Caco-2 (cell line): ENCODE measurements at regions not wholly inside any gene's neighbourhood (a gene's known extent, or its start where the extent isn't known, plus 50 kb on each side); places are given as distances from the start of the nearest gene placed in this dataset.

ENCODE experiments used
- BruUV-seq: library from RNA; stranded (reverse); fragments of 400-500 nt; replicated peaks from 2 replicates; lab custom pipeline; 2021; lab: Mats Ljungman, UMichigan
- CTCF ChIA-PET: fragments of 300-600 bp; sonication (Branson Sonifier 250); formaldehyde crosslinking; loops from one replicate; lab custom pipeline; 2022; ENCODE audit warnings: antibody characterized with exemption; lab: Charles Lee
- POLR2A ChIA-PET: fragments of 300-600 bp; sonication (Branson Sonifier 250); formaldehyde crosslinking; loops from one replicate; lab custom pipeline; 2022; ENCODE audit warnings: antibody characterized with exemption; lab: Charles Lee
- DNase-seq, 2 experiments: peaks; one replicate each; pipeline versions ENCODE4 v3.0.0 to v3.0.0-alpha.2; 2020 to 2022
- H3K27me3 ChIP-seq: replicated peaks from 2 replicates; pipeline ENCODE4 v1.6.0; 2011; ENCODE audit warnings: low read length; ENCODE audit not compliant: control insufficient read depth, insufficient read depth
- H3K36me3 ChIP-seq: 2 replicates; pipeline ENCODE4 v1.5.1; 2011; ENCODE audit warnings: low read length; ENCODE audit not compliant: control insufficient read depth, insufficient read depth
- H3K4me1 ChIP-seq: fragments of 250-450 bp; sonication (Bioruptor Pico); 2 replicates; pipeline ENCODE4 v1.5.1; 2020; ENCODE audit warnings: mild to moderate bottlenecking
- H3K4me3 ChIP-seq: 2 replicates; pipeline ENCODE4 v1.5.1; 2011; ENCODE audit warnings: low read depth, mild to moderate bottlenecking, control low read depth, low read length
- H3K9me3 ChIP-seq: fragments of 250-450 bp; sonication (Bioruptor Pico); 2 replicates; pipeline ENCODE4 v1.5.1; 2020; ENCODE audit warnings: mild to moderate bottlenecking, moderate library complexity
- H3K27ac Mint-ChIP-seq: one replicate; pipeline ENCODE4 v1.8.0; 2022; ENCODE audit warnings: mixed read lengths; ENCODE audit not compliant: unreplicated experiment
- H3K27me3 Mint-ChIP-seq: one replicate; pipeline ENCODE4 v1.8.0; 2022; ENCODE audit warnings: mixed read lengths; ENCODE audit not compliant: insufficient read depth, unreplicated experiment
- H3K36me3 Mint-ChIP-seq: one replicate; pipeline ENCODE4 v1.8.0; 2022; ENCODE audit warnings: mild to moderate bottlenecking, mixed read lengths; ENCODE audit not compliant: insufficient read depth, unreplicated experiment
- H3K4me1 Mint-ChIP-seq: one replicate; pipeline ENCODE4 v1.8.0; 2022; ENCODE audit warnings: low read depth, mixed read lengths; ENCODE audit not compliant: unreplicated experiment
- H3K4me3 Mint-ChIP-seq: one replicate; pipeline ENCODE4 v1.8.0; 2022; ENCODE audit warnings: mild to moderate bottlenecking, moderate library complexity, mixed read lengths; ENCODE audit not compliant: unreplicated experiment
- H3K9me3 Mint-ChIP-seq: one replicate; pipeline ENCODE4 v1.8.0; 2022; ENCODE audit warnings: mixed read lengths; ENCODE audit not compliant: unreplicated experiment
- CTCF ChIP-seq, 2 experiments: fragments of 200-600 bp in 1 of 2; IDR thresholded peaks; 1 replicate in 1 of 2; 2 replicates in 1 of 2; pipeline versions ENCODE4 v1.5.1 to v1.8.0; 2011 to 2022; ENCODE audit warnings: antibody characterized with exemption in 1 of 2, control low read depth in 1 of 2, inconsistent platforms in 1 of 2, low read depth in 1 of 2, low read length in 1 of 2, mild to moderate bottlenecking in 1 of 2, moderate library complexity in 1 of 2; ENCODE audit not compliant: insufficient read depth in 1 of 2, severe bottlenecking in 1 of 2, unreplicated experiment in 1 of 2
- intact Hi-C: fragments of 100-400 bp; cut with micrococcal nuclease; formaldehyde crosslinking; loops from one replicate; pipeline ENCODE4 v1.10.0; 2022; ENCODE audit not compliant: unreplicated experiment

- H3K36me3 Mint-ChIP-seq, result peaks cover 10% of the 10 kb centered on the region
- Histone ChIP-seq H3K4me1 (no peaks in the 10 kb centered on the region), H3K4me3 (no peak overlapping the region), H3K36me3 (peaks cover 2% of the 10 kb centered on the region), H3K9me3 (peaks cover 11% of the 10 kb centered on the region), H3K27me3 (no peaks in the 10 kb centered on the region)
- intact Hi-C loops, result no loop called here
- DNase-seq, result peak in 1 of 2 experiments; percentile 3
- ChIA-PET POLR2A (no interaction called here), CTCF (no interaction called here)
- H3K4me1 Mint-ChIP-seq, result peaks cover 7% of the 10 kb centered on the region
- H3K27ac Mint-ChIP-seq, result no peak overlapping the region
- BruUV-seq, result no TSS peak
- H3K9me3 Mint-ChIP-seq, result peaks cover 10% of the 10 kb centered on the region
- no peak overlapping the region for H3K4me3 Mint-ChIP-seq
- H3K27me3 Mint-ChIP-seq, result no peaks in the 10 kb centered on the region
- TF ChIP-seq CTCF (IDR thresholded peaks at IDR 0.05; ENCODE audit: insufficient read depth in 1 of 2, low read depth in 1 of 2, low read length in 1 of 2, severe bottlenecking in 1 of 2, unreplicated experiment in 1 of 2), result no peak
Measured at GRCh38 chr4:122978109-122978508, 55.7 kb upstream of the NUDT6 start.

- Histone ChIP-seq H3K4me3 (no peak overlapping the region), H3K36me3 (peaks cover 2% of the 10 kb centered on the region), H3K4me1 (no peaks in the 10 kb centered on the region), H3K27me3 (no peaks in the 10 kb centered on the region), H3K9me3 (peaks cover 11% of the 10 kb centered on the region)
- H3K27me3 Mint-ChIP-seq, result no peaks in the 10 kb centered on the region
- H3K36me3 Mint-ChIP-seq, result peaks cover 14% of the 10 kb centered on the region
- H3K4me1 Mint-ChIP-seq, result peaks cover 7% of the 10 kb centered on the region
- intact Hi-C loops, result no loop called here
- POLR2A ChIA-PET, result no interaction called here
- no peak overlapping the region for H3K4me3 Mint-ChIP-seq
- peaks cover 10% of the 10 kb centered on the region for H3K9me3 Mint-ChIP-seq
- no peak overlapping the region for H3K27ac Mint-ChIP-seq
- CTCF ChIA-PET, result no interaction called here
- TF ChIP-seq CTCF (IDR thresholded peaks at IDR 0.05; ENCODE audit: insufficient read depth in 1 of 2, low read depth in 1 of 2, low read length in 1 of 2, severe bottlenecking in 1 of 2, unreplicated experiment in 1 of 2), result no peak
- DNase-seq, result no peak
- BruUV-seq, result no TSS peak
Measured at GRCh38 chr4:122978789-122979188, 56.4 kb upstream of the NUDT6 start.

GRCh38 chr4:122980860-122981259 lies 58.5 kb upstream of the NUDT6 start:
- Mint-ChIP-seq H3K9me3 (peaks cover 17% of the 10 kb centered on the region), H3K4me1 (peaks cover 7% of the 10 kb centered on the region), H3K27me3 (no peaks in the 10 kb centered on the region), H3K27ac (no peak overlapping the region), H3K4me3 (no peak overlapping the region), H3K36me3 (peaks cover 14% of the 10 kb centered on the region)
- POLR2A ChIA-PET, result no interaction called here
- no TSS peak for BruUV-seq
- H3K36me3 ChIP-seq, result peaks cover 2% of the 10 kb centered on the region
- intact Hi-C loops, result no loop called here
- CTCF ChIA-PET, result no interaction called here
- TF ChIP-seq CTCF (IDR thresholded peaks at IDR 0.05; ENCODE audit: insufficient read depth in 1 of 2, low read depth in 1 of 2, low read length in 1 of 2, severe bottlenecking in 1 of 2, unreplicated experiment in 1 of 2), result no peak
- DNase-seq, result no peak
- H3K4me3 ChIP-seq, result no peak overlapping the region
- H3K9me3 ChIP-seq, result peaks cover 11% of the 10 kb centered on the region
- H3K4me1 ChIP-seq, result no peaks in the 10 kb centered on the region
- no peaks in the 10 kb centered on the region for H3K27me3 ChIP-seq
